ENCODE measurements at regions not wholly inside any gene's neighbourhood (a gene's known extent, or its start where the extent isn't known, plus 50 kb on each side); places are given as distances from the start of the nearest gene placed in this dataset.

DNA sequence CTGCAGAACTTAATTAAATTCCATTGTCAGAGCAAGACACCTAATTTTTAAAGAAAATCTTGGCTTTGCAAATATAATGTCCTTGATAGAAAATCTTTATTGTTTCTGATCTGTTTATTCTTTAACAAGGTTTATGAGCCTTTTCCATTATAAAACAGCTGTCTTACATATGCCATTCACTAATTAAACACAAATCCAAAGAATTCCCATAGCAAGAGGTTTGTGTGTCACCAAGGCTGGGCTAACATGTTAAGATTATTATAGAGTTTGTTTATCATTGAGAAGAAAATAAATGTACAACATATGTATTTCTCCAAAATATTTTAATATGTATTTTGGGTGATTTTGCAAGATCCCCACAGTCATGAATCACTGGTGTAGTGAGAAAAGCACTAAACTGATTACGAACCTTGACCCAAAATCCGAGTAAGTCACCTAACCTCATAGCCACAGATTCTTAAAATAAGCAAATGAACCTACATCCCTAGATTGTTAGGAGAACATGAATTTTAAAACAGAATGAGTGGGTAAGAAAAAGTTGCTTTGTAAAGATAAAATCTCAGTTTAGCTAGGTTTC, 694.8 kb upstream of the INTU start:
- TF ChIP-seq CTCF (IDR thresholded peaks at IDR 0.05), result no peak
- no peak for TF ChIP-seq POLR2A (IDR thresholded peaks at IDR 0.05)
- TF ChIP-seq POLR2AphosphoS5 (IDR thresholded peaks at IDR 0.05), result no peak
